Left colon (tissue), 2 donors: ENCODE measurements at regions not wholly inside any gene's neighbourhood (a gene's known extent, or its start where the extent isn't known, plus 50 kb on each side); places are given as distances from the start of the nearest gene placed in this dataset.
"Not testable (repeated sequence)": the region's sequence is repeated elsewhere in the genome, so short reads cannot be mapped to it uniquely, and the experiment has no call there.

Experiments
- ATAC-seq: fragments of 200-7000 bp; cut with Tn5 transposase; one replicate; pipeline ENCODE4 v1.9.1; 2020; ENCODE audit warnings: mild to moderate bottlenecking, moderate library complexity
- DNase-seq, 2 donors: peaks; one replicate each; pipeline ENCODE4 v3.0.0-alpha.2; 2020
- intact Hi-C, 2 donors: fragments of 100-400 bp; cut with DNase I in 1 of 2; cut with micrococcal nuclease in 1 of 2; formaldehyde crosslinking; loops; one replicate each; pipeline versions ENCODE4 v1.11.2 to v1.14.0; 2022; cut with DNase I, micrococcal nuclease
- donor health status: DM: no; HTN: no; CAD: no.
- donor health status: DM: yes; HTN: yes; CAD: no.

DNA sequence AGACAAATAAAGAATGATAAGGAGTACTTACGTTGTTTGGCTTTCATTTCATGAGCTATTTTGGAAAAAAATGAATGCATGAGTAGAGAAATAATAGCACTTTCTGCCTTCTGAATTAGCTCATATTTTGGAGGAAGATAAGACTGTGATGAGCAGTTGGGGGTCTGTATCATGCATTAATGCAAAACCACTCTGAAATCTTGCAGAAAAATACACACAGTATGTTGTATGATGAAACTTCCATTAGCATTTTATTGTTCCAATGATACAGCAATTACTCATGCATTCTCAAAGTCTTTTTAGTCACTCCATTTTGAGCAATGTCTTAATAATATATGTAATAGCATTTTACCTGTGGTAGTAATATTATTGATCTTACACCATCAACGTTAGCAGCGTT is 571.0 kb downstream of the CDH8 start:
- no peak for DNase-seq
- intact Hi-C loops, result no loop called here
- ATAC-seq, result no peak

DNA sequence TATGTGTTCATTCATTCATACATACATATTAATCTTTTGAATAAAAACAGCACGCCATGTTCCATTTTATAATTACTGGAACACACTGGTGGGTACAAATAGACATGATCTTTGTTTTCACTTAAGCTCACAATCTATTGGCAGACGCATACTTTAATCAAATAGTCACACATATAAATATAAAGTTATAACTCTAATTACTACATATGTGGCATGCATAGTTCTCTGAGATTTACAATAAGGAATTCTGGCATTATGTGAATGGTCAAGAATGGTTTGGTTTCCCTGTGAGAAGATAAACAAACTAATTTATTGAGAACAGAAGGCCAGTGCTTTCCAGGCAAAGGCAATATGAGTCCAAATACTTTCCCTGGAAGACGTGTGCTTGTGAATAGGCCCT is 576.2 kb downstream of the CDH8 start:
- intact Hi-C loops, result no loop called here
- DNase-seq (no peak), ATAC-seq (no peak)

DNA sequence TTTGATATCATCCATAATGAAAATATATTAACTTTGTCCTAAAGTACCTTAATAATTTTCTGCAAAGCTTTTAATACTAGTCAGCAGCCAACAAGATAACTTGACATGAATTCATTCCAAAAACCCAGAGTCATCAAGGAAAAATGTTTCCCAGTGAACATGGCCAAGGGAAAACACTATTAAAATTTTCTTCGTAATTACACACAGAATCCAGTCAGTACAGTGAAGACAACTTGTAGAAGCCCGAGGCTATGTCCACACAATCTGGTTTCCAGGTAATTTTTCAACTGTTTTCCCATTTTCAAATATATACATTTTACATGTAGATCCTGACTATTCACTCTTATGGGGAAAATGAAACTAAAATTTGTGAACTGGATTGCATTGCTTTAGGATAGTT is 600.9 kb downstream of the CDH8 start:
- no peak for ATAC-seq
- no peak for DNase-seq
- intact Hi-C loops, result no loop called here

DNA sequence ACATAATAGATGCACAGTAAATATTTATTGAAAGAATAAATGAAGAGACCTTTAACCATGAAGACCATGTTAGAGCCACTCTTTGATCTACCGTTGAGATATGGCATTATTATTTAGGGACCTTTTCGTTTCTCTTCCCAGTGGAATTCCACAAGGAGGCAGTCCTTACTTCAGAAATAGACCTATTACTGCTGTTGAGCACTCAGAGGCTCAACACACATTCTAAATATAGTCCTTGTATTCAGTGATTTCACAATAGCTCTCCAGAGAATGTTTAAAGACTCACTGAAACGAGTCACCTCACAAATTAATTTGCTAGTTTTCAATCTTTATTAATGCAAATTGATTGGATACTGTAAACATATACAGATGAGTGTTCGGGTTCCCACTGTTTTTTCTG is 603.8 kb downstream of the CDH8 start:
- ATAC-seq (no peak), DNase-seq (no peak)
- intact Hi-C loops, result no loop called here

- intact Hi-C loops, result no loop called here
- ATAC-seq (no peak), DNase-seq (no peak)
These were observed 615.1 kb downstream of the CDH8 start for GRCh38 chr16:61421111-61421510.

DNA sequence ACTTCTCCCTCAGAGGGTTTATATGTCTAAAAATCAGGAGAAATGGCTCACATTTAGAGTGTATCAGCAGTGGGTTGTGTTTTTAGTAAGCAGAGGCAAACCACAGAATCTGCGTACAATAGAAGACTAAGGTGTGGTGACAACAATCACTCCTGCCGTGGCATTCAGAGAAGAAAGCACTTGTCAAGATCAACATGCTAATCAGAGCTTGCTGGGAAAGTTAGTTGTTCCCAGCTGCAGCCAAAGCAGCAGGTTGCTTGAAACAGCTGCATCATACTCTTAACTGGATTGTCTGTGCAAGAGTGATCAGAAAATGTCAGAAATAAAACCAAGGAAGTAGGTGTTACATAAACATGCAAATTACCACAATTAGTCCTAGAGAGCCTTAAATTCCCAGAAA is 616.4 kb downstream of the CDH8 start:
- intact Hi-C loops, result no loop called here
- ATAC-seq, result no peak
- no peak for DNase-seq

DNA sequence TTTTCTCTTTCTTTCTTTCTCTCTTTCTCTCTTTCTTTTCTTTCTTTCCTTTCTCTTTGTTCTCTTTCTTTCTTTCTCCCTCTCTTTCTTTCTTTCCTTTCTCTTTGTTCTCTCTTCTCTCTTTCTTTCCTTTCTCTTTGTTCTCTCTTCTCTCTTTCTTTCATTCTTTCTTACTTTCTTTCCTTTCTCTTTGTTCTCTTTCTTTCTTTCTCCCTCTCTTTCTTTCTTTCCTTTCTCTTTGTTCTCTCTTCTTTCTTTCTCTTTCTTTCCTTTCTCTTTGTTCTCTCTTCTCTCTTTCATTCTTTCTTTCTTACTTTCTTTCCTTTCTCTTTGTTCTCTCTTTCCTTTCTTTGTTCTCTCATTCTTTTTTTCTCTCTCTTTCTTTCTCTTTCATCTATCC is 617.4 kb downstream of the CDH8 start:
- intact Hi-C loops, DNase-seq, ATAC-seq: not testable (repeated sequence)

DNA sequence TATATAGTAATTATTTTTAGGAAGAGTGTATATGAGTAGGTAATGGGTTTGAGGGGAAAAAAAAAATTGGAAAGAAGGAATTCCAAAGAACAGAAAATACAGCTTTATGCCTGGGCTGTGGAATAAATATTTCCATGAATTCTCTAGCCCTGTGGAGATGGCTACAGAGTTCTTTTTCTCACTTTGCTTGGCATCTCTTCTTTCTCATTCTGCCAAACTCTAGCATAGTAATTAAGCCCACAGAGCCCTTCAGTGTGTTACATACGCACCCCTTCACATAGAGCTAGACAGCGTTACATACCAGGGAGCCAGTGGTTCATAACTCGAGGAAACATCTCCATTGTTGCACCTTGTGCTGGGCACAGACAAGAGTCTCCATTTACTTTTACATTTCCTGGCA is 621.1 kb downstream of the CDH8 start:
- DNase-seq (no peak), ATAC-seq (no peak)
- intact Hi-C loops, result no loop called here

GRCh38 chr16:61413021-61413420 is 623.2 kb downstream of the CDH8 start:
- DNase-seq (no peak), ATAC-seq (no peak)
- intact Hi-C loops, result no loop called here

DNA sequence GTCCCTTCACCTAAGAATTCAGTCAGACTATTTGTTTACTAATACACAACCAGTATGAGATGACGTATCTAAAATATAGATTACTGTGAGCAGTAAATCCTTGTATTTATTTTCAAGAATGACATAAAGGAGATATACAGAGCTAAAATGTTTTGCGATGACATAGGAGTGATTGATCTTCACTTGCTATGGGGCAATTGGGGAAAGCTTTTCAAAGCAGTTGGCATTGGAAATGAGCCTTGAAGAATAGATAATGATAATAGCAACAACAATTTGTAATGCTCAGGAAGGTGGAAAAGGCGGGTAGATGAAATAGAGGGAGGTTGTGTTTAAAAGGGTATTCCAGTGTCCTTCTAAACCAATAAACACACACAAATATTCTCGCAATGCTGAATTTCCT is 623.7 kb downstream of the CDH8 start:
- ATAC-seq, result no peak
- intact Hi-C loops, result no loop called here
- DNase-seq, result no peak

DNA sequence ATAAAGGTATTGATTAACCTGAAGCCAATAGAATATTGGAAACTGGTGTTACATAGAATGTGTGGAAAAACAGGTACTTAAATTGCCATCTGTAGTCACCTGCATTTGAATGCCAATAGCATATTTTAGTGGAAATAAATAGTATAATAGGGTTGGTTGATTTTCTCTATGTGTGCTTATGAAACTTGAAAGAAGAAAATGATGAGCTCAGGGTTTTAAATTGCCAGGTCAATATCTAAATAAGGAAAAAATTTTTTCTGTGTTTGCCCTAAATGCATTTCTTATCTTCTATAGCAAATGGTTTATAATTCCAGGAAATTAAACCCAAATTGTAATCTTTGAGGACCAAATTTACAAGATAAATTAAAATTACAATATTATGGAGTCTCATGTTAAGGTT is 626.6 kb downstream of the CDH8 start:
- intact Hi-C loops, result no loop called here
- DNase-seq, result no peak
- ATAC-seq, result no peak

GRCh38 chr16:61403386-61403785 is 632.9 kb downstream of the CDH8 start:
- ATAC-seq, result no peak
- intact Hi-C loops, result no loop called here
- no peak for DNase-seq

- intact Hi-C loops, result no loop called here
- ATAC-seq (no peak), DNase-seq (no peak)
These were observed 644.3 kb downstream of the CDH8 start for GRCh38 chr16:61391896-61392295.

DNA sequence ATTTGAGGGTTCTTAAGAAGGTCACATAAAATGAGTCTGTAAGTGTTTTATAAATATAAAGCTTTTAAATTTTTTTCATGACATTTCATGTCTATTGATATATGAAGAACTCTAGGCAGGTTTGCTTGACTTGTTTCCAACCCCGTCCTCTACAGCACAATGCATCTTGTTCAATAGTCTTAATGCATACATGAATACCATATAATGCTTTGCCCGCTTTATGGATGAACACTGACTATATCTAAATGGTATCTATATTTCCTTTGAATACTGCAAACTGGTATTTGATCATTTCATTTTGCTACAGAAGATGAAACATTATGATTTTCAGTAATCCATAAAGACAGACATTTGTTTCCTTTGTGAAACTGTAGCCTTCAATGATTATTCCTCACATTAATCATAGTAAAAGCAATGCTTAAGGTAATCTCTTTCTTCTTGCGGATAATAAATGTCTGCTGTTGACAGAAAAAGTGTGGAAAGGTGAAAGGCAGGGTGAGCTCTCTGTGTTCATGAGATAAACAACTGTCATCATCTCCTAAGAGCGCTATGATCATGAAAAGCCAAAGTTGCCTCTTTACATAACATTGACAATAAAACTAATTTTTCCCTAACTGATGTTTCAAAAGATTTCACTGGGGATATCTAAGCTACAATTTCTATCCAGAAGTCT is 645.1 kb downstream of the CDH8 start:
- intact Hi-C loops, result no loop called here
- DNase-seq, result no peak
- no peak for ATAC-seq

DNA sequence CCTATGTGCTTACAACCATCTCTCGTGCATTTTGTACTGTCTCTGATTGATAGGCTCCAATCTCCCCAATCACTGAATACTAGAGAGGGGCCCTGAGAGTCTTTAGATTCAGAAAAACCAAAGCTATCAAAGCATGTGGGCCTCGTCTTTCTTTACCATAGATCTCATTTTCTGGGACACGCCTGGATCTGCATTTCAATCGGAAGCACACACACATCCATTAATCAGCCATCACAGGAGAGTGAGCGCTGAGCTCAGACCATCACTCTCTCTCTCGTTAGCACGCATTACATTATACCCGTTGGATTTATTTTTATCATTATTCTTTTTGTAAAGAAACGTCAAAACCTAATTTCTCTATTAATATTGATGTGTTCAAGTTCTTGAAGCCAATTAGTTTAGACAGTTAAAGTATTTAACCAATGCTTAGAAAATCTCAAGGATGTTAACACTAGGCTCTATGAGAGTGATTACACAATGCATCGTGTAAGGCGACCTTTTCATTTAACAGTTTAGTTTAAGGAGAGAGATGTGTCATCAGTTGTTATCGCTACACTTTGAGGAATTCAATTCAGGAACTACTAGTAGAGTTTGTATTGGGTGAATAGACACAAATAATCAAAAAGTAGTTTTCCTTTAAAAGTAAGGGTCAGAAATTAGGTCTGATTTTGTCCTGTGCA is 650.7 kb downstream of the CDH8 start:
- ATAC-seq (no peak), DNase-seq (no peak)
- intact Hi-C loops, result no loop called here

GRCh38 chr16:61382435-61382834 is 653.8 kb downstream of the CDH8 start:
- DNase-seq (no peak), ATAC-seq (no peak)
- intact Hi-C loops, result no loop called here

GRCh38 chr16:61379311-61379710 is 656.9 kb downstream of the CDH8 start:
- no peak for DNase-seq
- intact Hi-C loops, result no loop called here
- ATAC-seq, result no peak

- no peak for ATAC-seq
- intact Hi-C loops, result no loop called here
These were observed 662.2 kb downstream of the CDH8 start for GRCh38 chr16:61374071-61374470.

DNA sequence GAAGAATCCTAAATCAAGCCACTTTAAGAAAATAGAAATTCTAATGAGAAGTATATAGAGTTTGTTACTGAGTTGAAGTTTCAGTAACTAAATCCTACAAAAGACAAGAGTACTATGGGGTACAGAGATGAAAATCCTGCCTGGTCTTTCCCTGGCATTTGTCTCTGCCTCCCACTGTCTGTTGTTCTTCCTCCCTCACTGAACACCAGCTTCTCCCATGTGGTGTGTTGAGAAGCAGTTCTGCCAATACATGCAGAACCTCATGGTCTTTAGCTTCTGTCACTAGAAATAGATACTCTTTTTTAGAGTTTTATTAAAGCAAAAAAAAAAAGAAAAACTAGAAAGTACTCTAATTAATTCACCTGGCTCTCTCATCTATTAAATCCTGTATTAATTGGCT is 664.4 kb downstream of the CDH8 start:
- DNase-seq (no peak), ATAC-seq (no peak)
- intact Hi-C loops, result no loop called here

More at GRCh38 chr16:61374071-61374470, 662.2 kb downstream of the CDH8 start:
- no peak for DNase-seq

DNA sequence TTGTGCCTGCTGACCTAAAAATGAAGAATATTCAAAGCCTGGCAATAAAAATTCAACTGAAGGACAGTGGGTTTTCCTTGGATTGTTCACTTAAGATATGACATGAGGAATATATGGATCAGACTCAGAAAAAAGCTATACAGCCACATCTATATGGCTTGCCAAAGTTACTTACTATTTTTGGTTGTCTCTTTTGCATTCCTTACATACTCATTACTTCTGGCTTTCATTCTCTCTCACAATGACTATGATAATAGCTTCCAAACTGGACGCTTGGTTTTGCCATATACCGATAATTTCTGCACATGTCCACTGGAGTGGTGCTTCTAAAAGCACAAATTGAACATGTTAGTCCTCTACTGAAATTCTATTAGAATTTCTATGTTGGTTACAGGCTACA is 664.9 kb downstream of the CDH8 start:
- ATAC-seq (no peak), DNase-seq (no peak)
- intact Hi-C loops, result no loop called here

- ATAC-seq (no peak), DNase-seq (no peak)
- intact Hi-C loops, result no loop called here
These were observed 665.7 kb downstream of the CDH8 start for GRCh38 chr16:61370564-61370963.
